GM19397 (cell line): ENCODE measurements at regions not wholly inside any gene's neighbourhood (a gene's known extent, or its start where the extent isn't known, plus 50 kb on each side); places are given as distances from the start of the nearest gene placed in this dataset.
"Not testable (repeated sequence)": the region's sequence is repeated elsewhere in the genome, so short reads cannot be mapped to it uniquely, and the experiment has no call there.

Experiments
- ATAC-seq: cut with Tn5 transposase; IDR thresholded peaks from one replicate; pipeline ENCODE4 v1.9.1; 2021; ENCODE audit warnings: mild to moderate bottlenecking, moderate library complexity; ENCODE audit not compliant: unreplicated experiment

DNA sequence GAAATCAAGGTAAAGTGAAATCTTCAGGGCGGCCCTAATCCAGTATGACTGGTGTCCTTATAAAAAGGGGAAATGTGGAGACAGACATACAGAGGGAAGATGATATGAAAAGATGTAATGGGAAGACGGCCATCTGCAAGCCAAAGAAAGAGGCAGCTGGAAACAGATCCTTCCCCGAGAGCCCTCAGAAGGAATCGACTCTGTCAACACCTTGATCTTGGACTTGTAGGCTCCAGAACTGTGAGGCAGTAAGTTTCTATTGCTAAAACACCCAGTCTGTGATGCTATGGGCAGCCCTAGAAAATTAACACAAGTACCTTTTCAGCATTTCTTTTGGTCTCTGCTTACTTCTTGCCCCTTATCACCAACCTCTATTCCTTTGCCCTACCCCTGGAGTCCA, 174.7 kb upstream of the TPM1 start:
- no peak for ATAC-seq

DNA sequence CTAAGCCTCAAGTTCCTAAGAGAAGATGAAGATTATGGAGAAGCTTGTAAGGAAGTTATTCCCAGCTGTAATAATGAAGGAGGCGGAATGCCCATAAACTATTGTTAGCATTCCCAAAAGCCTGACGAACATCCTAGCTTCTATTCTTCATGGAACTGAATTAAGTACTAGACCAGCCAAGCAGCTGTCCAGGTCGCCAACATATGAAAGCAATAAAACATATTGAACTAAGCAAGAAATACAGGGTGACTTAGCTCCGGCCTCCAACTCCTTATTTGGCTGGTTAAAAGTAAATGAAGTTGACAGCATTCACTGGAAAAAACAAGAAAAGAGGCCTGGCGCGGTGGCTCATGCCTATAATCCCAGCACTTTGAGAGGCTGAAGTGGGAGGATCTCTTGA, 174.0 kb upstream of the TPM1 start:
- no peak for ATAC-seq

DNA sequence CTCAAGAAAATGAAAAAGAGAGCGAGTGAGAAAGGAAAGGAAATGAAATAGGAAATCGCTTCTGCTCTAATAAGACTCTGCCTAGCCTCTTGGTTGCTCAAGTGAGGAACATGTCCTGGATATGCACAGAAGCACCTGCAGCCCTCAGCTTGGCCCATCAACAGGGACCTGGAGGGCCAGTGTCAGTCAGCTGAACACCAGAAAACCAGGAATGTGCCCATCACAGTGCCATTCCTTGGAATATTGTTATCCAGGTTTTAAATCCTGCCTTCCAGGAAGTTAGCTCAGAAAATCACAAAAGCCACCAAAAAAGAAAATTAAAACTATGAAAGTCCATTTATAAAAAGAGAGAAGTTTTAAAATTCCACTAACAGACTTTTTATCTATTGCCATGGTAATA, 173.4 kb upstream of the TPM1 start:
- ATAC-seq = no peak

DNA sequence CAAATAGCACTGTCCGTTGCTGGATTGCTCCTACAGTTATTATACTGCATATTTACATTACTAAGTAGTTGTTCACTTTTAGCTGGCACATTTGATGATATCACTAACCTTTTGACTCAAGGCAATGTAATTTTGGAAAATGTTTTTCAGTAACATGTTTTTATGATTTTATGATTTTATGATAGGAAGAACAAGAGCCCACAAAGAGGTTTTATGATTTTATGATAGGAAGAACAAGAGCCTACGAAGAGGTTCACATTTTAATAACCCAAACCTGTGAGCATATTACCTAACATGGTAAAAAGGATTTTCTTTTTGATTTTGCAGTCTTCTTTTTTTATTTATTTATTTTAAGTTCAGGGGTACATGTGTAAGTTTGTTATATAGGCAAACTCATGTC, 172.3 kb upstream of the TPM1 start:
- ATAC-seq = no peak

DNA sequence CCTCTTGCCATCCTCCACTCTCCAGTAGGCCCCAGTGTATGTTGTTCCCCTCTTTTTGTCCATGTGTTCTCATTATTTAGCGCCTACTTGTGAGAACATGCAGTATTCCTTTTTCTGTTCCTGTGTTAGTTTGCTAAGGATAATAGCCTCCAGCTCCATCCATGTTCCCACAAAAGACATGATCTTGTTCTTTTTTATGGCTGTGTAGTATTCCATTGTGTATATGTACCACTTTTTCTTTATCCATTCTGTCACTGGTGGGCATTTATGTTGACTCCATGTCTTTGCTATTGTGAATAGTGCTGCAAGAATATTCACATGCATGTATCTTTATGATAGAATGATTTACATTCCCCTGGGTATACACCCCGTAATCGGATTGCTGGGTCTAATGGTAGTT, 171.8 kb upstream of the TPM1 start:
- not testable (repeated sequence) for ATAC-seq

DNA sequence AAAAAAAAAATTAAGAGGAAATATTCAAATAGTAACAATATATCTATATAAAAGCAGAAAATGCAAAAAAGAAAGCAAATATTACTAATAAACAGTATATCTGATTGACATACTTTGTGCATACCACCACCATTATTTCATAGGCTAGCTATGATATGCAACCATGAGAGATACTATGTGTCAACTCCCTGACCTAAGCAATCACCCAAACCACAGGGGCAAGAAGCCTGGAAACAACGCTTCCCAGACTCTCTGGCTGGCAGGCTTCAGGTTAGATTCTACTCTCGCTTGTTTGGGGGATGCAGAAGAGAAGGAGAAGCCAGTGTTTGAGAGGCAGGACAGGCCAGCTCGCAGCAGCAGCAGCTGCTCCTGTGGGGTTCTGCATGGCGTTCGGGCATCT, 169.3 kb upstream of the TPM1 start:
- ATAC-seq = no peak

DNA sequence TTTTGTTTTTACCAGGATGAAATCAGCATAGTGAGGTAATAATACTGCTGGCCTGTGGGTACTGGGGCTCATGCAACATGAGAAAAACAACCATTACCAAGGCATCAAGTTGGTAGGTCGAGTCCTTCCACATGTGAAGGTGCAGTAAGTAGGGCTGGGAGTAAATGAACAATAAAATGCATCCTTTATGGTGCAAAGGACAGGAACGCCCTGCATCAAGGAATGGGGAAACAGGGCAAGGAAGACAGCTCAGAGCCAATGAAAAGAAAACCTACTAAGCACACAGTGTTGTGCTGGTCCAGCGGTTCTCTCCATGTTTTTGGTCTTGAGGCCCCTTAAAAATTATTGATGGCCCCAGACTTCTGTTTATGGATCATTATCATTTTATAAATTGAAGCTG, 168.5 kb upstream of the TPM1 start:
- no peak for ATAC-seq

DNA sequence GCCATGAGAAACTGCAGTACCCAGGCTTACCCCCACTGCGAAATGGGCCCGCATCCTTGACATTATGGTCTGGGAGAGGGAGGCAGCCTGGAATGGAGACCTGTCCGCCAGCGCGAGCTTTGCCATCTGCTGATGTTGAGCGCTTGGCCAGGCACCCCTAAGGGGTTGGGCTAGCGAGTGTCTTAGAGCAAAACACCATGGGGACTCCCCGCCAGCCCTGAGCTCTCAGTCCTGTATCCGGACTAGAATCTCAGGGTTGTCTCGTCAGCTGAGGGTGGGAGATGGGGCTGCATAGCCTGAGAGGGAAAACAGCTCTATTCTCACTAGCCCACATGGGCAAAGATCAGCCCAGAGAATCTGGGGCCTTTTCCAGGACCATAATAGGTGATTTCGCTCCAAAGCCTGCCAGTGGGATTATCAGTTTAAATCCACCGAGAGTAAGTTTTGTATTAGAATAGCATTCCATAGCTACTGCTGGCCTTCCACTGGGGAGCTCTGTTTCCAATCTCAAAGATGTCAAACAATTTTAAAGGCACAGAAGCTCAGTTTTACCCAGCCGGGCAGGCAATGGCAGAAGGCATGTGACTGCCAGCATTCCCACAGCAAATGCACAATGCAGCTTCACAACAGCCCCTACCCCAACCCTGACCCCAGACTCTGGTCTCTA, 167.5 kb upstream of the TPM1 start:
- no peak for ATAC-seq

DNA sequence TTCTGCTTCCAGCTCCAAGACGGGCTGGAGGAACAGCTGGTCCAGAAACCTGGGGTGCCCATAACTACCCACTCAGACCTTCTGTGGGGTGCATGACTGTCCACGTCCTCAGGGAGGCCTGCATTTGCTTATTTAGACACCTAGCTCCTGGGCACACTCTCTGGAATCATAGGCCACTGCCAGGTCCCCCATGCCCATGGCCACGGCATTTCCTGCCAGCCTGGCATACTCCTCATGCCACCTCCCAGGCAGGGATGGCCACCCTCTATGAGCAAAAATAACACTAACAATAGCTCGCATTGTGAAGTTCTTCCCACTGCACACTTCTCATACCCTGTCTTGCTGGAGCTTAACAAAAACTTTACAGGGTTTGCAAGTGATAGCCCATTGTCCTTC, 166.9 kb upstream of the TPM1 start:
- ATAC-seq = no peak

DNA sequence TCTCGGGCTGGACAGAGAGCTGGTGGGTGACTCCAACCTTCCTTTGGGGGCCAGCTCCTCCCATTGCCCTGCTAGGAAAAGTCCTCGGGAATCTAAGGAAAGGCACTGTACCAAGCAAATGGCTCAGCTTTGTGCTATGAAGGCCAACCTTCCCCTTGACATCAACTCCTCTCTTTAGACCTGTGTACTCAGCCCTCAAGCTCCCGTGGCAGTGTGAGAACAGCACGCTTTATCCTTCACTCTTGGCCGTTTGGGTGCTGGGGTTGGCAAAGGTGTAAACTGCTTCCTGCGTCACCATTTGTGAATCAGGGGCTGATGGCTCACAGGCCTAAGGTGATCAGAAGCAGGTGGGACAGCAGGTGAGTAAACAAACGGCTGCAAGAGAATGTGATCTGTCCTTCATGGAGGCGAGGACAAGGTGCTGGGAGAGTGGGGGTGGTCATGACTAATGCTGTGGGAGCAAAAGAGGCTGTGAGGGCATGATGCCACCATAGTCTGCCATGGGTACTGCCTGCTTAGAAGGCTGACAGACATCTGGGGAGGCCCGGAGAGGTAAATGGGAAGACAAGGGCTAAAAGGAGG, 165.2 kb upstream of the TPM1 start:
- ATAC-seq = no peak

DNA sequence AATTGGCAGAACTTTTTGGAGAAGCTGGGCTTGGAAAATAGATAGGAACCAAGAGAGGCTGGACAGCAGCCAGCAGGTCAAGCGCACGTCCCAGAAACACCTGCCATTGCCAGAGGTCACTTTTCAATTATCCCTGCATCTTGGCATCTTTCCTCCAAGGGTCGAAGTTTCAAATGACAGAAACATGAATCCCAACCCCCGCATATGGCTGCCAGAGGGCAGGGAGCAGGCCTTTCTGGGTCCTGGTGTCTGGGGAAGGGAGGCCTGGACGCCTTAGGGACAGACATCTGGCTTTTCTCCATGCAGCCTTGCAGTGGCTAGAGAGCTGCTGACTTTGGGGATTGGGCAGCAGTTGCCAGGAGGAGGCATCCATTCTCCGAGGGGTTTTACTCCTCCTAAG, 164.5 kb upstream of the TPM1 start:
- ATAC-seq = no peak

DNA sequence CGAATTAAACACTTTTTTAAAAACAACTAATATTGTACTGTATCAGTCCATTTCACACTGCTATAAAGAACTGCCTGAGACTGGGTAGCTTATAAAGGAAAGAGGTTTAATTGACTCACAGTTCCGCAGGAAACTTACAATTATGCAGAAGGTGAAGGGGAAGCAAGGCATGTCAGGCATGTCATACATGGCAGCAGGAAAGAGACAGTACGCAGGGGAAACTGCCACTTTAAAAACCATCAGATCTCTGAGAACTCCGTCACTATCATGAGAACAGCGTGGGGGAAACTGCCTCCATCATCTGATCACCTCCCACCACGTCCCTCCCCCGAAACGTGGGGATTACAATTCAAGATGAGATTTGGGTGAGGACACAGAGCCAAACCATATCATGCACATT, 162.8 kb upstream of the TPM1 start:
- ATAC-seq = no peak

DNA sequence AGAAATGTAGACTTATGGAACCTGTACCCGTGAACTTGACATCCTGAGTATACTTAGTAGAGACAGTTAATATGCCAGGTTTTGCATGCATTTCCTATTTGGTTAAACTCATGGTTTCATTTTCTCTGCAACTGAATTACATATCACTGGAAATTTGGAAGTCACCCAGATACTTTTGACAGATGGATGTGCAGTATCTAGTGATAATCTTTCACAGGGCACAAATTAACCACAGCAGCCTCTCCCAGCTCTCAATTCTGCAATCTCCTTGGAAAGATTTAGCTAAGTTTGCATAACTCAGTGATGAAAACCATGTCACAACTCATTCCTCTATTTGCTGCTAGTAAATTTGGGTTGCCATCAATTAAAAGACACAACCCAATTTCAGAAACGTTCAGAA, 162.3 kb upstream of the TPM1 start:
- no peak for ATAC-seq

DNA sequence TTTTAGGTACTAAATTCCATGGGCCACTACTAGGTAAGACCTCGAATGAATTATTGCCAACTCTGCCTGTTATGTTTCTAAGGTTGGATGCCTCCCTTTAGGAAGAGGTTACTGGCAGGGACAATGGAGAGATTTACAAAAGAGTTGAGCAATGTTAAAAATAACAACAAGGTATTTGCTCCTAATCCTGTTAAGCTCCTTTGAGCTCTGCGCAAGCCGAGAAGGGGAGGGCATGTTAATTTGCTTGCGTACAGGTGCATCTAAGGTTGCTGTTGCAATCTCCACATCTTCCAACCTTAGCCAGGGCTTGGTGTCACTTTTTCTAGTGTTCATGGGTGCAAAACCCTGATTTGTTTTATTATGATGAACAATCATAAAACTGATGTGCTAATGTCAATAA, 161.5 kb upstream of the TPM1 start:
- ATAC-seq = no peak

DNA sequence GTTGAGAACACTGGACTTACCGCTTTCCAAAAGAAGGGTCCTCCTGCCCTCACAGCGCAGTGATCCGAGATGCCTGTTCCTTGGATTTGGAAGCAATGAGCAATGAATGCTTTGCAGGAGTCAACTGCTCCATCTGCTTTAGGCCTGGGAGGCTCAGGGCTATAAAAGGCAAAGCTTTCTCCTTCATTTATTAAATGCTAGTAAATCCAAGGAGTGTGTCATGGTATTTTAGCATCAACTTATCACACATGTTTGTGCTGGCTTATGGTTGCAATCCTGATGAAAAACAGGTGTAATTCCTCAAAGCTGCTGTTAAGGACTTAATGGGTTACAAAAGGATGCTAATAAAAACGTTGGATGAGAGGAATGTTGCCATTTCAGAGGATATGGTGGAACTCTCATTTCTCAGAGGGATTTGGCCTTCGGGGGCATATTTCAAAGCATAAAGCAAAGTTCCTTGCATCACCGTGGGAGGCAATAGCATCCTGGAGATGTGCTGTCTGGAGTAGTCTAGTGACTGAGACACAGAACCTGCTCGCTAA, 158.5 kb upstream of the TPM1 start:
- ATAC-seq = no peak

DNA sequence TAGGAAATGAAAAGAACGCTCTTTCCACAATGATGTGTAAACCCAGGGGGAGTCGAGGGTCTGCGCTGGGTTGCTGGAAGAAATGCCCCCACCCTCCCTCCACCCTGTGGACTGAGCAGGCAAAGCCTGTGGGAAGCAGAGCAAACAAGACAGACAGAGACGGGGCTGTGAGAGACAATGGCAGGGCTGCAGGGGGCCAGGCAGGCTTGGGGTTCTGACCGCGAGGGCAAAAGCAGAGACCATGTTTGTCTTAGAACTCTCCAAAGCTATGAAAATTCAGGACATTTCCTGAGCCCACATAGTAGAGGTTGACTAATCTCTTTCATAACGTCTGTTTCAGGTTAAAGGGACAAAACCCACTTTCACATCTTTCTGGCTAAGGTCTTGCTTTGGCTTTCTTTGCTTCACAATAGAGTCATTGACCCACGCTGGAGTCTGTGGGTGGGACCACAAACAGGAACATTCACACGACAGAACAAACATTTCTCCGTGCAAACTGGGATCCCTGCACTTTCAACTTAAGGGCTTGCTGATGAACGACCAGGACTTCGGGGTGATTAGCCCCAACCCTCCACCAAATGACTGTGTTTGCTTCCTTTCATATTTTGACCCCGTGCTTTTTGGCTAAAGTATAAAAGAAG, 156.0 kb upstream of the TPM1 start:
- ATAC-seq = no peak

DNA sequence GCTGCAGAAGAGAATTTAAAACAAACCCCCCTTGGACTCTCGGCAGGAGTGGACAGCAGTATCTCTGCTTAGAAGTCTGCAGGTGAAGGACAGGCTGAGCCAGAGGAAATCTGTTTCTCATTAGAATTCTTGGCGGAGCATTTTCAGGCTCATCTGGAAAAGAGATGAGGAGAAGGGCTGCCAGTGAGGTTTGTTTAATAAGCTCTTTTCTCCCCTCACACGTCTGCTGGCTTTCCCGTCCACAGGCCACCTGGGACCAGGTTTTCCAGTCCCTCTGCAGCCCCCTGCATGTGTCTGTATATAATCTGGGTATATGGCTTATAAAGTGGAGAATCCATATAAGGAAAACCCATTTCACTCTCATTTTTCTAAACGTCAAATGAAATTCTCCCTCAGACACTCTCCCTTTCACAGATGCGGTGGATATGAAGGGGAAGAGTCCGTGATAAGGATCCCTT, 155.4 kb upstream of the TPM1 start:
- no peak for ATAC-seq

DNA sequence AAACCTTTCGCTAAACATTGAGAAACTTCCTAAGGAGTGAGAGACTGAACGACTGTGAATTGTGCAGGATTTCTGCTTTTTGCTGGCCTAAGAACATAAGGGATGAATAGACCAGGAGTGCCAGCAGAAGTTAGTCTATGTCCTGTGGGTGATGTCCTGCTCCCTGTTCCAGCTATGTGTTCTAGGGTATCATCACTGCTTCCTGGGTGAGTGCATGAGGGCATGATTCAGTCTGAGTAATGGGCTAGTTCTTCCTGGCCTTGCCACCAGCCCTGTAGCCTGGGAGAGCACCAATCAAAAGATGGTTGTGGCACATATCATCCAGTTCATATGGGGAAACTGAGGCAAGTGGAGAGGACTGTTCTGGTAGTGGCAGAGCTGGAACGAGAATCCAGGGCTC, 153.9 kb upstream of the TPM1 start:
- no peak for ATAC-seq

DNA sequence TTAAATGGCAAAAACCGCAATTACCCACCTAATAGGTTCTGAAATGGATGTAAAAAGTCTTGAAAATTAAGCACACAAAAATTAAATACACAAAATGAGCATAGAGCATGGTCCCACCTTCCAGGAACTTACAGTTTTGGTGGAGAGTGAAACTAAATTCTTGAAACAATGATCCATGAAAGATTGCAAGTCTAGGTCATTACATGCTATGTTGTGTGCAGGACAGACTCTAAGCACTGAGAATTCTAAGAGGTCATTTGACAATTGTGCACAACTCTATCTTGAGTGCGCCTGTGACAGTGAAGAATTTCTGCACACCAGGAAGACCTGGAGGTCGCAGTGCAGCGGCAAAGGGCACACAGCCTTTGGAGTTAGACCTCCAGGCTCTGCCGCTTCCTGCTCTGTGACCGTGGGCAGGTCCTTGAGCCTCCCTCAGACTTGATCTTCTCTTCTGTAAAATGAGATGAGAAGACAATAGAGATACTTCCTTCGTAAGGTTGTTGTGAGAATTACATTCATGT, 153.3 kb upstream of the TPM1 start:
- ATAC-seq = no peak

DNA sequence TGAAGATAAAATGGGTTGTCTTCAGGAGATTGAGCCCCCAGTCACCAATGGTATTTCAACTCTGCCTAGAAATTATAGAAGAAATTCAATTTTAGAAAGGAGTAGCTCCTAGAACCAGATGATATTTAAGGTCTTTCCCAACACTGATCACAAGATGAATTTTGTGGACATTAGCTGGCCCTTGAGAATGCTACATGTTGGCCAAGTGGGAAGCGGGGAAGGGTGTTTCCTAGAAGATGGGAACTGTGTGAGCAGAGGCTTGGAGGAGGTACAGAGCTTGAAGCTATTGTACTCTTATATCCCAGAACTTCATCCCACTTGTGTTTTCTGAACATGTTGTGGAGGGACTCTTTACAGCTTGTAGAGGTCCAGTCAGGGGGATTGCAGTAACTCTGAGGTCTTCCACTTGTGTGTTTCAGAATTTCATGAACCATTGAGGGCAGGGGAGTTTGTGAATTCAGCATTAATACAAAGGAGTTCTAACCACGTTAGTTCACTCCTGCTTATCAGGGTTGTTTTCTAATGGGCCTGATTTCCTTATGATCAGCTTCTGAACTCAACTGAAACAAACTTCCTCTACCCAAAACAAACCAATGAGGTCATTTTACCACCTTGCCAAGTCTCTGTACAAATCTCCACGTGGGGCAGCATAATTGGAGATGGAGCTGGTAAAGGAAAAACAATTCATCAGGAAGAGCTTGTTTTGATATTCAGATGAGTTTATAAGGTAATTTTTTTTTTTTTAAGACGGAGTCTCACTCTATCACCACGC, 152.6 kb upstream of the TPM1 start:
- ATAC-seq = no peak

DNA sequence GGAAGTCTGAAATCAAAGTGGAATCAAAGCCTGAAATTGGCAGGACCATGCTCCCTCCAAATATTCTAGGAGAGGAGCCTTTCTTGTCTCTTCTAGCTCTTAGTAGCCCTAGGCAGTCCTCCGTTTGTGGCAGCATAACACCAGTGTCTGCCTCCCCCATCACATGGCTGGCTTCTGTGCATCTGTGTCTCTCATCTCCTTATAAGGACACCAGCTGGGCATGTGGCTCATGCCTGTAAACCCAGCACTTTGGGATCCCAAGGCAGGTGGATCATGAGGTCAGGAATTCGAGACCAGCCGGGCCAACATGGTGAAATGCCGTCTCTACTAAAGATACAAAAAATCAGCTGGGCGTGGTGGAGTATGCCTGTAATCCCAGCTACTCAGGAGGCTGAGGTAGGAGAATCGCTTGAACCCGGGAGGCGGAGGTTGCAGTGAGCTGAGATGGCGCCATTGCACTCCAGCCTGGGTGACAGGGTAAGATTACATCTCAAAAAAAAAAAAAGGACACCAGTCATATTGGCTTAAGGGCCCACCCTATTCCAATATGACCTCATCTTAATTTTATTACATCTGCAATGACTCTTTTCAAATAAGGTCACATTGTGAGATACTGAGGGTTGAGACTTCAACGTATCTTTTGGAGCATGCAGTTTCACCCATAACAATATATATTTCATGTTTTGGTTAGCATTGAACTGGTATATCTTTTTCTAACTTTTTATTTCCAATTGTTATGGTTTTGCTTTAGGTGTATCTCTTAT, 148.0 kb upstream of the TPM1 start:
- no peak for ATAC-seq
